NCI-H748 (cell line): ENCODE measurements at regions not wholly inside any gene's neighbourhood (a gene's known extent, or its start where the extent isn't known, plus 50 kb on each side); places are given as distances from the start of the nearest gene placed in this dataset.
"Not testable (repeated sequence)": the region's sequence is repeated elsewhere in the genome, so short reads cannot be mapped to it uniquely, and the experiment has no call there.

Source experiments
- DNase-seq: peaks from one replicate; lab custom pipeline; 2025; ENCODE audit not compliant: unreplicated experiment; lab: John Stamatoyannopoulos, UW

DNA sequence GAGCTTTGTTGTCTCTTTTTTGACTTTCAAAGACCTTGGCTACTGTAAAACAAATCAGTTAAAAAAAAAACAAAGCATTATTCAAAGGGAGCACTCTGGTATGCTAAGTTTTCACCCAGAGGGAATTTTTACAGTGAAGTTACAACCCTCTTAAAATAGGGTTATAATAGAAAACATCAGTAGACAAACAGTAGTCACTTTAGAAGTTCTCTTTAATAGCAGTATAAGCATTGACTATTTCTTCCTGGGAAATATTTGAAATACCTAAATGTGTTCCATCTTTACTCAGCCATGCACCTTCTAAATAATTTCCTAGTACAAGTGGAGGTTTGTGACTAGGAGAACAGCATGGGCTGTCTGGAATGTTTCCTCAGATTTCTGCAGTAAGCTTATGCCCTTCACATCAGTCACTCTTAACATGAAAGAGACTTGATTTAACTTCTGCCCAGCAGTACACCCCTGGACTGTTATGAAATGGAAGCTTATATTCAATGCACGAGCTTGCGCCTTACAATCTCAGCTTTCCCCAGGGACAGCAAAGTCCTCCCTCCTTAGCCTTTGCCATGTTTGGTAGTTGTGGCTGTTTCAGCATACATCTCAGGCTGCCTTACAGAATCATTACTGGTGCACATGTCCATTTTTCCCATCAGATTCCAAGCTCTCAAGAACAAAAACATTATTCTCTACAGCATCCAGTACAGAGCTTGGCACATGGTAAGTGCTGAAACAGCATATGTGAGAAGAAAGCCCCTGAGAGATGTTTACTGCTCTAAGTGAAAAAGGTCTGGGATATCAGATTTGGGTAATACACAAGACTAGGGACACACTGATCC is 191.5 kb downstream of the ZNF608 start:
- DNase-seq = no peak

DNA sequence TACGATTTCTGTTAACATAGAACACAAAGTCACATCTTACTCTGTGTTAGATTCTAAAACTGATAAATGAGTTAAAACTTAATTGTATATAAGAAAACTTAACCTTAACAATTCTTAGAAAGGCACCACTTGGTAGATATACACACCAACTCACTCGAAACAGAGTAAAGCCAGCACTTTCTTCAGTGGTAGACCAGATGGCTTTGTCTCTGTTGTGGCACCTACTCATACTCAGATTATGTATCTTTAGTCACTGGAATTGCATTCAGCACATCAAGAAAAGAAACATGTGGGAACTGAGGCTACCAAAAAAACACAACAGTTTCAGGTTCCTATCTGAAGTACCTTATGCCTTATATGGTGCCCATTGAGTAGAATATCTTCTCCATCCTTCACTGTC is 192.5 kb downstream of the ZNF608 start:
- DNase-seq = no peak

DNA sequence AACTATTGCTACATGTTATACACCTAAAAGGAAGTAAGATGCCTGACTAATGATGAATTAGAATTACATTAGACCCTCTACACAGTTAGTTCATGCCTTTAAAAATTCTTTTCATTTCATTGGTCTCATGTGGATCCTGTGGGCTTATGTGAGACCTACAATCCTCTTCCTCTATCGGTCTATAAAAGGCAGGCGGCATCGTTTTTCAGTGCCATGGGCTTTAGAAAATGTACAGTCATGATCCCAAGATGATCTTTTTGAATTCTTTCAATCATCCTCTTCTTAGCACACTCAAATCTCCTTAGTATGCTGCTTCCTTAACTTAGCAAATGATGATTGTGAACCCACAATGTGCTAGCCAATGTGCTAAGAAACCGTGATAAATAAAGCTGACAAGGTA is 193.9 kb downstream of the ZNF608 start:
- DNase-seq = no peak

DNA sequence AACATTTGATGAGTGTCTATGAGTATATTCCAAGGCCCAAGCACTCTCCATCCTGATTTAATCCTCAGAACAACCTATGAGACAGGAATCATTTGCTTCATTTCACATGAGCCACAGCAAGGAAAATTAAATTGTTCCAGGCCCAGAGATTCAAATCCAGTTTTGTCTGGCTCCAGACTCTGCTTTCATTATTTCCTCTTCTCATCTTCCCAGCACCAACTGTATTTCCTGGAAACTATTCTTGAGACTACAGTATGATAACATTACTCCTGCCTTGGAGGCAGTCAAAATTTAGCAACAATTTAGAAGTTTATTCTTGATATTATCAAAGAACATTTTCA is 194.5 kb downstream of the ZNF608 start:
- no peak for DNase-seq

DNA sequence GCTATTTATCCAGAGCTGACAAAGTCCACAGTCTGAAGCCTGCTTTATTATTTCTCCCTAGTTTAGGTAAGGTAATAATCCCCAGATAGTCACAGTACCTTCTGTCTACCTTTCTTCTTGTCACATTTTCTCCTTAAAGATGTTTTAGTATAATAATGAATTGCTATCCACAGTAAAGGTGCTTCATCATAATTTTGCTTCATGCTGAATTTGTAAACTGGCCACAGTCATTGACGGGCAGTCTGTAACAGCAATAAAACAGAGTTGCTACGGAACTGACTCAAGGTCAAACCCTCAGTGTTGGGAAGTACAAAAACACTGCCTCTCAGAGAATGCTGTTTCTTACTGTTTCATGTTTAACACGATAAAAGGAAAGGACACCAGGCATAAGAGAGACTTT is 195.7 kb downstream of the ZNF608 start:
- no peak for DNase-seq

DNA sequence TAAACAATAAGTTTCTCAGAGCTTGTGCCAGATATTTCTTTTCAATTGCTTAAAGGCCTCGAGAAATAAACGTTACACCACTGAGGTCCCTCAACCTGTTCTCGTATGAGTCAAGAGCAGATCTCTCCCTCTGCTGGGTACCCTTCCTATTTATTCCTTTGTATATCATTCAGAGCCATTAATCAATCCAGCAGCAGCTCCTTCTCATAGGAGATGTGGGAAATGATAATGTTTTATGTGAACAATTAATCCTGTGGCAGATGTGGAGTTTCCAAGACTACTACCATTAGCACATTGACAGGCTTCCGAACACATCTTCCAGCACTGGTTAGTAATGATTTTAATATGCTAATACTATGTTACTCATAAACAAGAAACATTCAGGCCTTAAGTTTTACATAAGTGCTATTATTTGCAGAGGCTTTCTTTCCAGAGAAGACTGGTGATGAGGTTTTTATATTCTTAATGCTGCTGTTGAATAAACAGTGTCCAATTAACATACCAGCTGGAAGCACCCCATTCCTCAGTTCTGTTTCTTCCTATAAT is 196.5 kb downstream of the ZNF608 start:
- DNase-seq = no peak

DNA sequence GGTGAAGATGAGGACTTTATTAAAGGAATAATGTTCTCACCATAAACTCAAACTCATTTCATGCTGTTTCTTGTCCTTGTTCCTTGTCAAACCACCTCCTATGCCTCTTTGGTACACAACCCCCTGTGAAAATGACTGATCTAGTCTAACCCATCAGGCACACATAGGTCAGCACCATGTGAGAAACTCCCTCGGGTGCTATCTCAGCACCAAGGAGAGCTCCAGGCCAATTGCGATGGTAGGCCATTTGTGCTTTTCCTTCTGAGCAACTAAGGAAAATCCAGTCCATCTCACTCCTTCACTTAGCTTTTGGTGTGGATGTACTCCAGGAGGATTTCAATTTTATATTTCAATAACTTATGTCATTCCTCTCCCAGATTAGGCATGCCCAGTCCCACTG is 199.8 kb downstream of the ZNF608 start:
- no peak for DNase-seq

DNA sequence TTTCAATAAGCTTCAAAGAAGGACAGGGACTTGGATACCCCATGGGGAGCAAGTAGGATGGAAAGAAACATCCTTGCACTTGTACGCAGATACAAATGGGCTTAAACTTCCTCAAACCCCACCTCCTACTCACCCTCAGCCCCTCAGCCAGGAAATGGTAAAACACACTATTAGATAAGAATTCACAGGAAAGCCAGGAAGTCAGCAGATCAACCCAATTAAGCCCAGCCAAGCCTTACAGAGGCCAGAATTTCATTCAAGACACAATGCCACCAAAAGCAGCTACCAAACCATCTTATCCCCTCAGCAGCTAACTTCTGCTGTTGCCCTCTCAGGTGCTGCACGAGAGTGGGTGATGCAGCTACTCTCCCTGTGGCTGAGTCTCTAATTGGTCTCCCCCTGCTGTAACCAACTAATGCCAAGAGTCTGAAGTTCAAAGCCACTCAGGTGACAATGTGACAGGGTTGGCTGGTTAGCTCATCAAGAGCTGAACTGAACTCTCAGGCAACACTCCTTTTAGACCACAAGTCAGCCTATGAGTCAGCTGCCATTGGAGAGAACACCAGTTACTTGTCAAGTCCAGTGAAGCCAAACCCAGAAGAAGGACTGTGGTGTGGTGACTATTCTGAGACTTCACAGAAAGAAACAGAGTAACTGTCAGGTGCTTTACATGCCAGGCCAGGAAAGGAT is 201.9 kb downstream of the ZNF608 start:
- DNase-seq = no peak

DNA sequence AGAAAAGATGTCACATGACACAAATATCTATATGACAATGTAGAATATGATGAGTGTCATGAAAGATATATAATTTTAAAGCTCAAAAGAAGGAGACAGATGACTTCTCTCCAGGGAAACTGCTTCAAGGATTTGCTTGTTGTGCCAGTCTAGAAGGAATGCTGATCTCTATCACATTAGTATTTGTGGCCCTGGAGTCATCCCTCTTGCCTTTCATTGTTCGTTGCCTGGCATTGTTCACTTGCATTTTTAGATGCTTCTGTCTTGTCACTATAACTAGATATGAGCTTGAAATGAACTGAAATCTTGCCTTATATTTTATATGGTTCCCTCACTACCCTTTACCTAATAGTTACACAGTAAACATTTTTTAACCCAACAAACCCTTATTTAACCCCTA is 207.5 kb downstream of the ZNF608 start:
- DNase-seq = no peak

DNA sequence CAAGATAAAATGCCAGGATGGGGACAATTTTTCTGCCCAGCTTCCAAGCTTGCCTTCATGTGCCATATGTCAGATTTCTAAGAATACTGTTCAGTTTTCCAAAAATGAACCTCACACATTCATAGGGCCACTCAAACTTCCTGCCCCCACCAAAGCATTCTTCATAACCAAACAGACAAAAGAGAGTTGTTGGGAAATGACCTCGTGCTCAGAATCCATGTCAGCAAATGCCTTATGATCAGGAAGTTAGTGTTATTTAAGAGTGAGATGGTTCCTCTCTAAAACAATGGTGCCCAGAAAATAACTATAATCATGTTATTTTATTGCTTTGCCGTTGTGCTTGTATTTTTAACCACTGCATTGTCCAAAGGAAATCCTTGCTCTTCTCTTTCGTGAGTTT is 208.2 kb downstream of the ZNF608 start:
- DNase-seq = no peak

DNA sequence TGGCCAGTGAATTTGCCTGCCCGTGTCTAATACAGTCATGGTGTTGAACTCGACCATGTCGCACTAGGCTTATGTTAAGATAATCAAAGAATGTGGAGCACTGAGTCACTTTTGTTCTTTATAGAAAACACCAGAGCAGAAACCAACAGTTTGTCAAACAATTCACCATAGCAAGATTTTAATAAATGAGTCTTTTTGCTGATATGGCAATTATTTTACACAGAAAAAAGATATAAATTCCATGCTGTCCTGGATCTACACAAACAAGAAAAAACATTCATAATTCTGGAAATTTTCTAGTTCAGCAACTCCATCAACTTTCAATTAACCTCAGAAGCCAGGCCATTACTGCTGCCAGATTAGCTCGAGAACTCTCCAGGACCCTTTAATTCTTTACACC is 208.9 kb downstream of the ZNF608 start:
- no peak for DNase-seq

DNA sequence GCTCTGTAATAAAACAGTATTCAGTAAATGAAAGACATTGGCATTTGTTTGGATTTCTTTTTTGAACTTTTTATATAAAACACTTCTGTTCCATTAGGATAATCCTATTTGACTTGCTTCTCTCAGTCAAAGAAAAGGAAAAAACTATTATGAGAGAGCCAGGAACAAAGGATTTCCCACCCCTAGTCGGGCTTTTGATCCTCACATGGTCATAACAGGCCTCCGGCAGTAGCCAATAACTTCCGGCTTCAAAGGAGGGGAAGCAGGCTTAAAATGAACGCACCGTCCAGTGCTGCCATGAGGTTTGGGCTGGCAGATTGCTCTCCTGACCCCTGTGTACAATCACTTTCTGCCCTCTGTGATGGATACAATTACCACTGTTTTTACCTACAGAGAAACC is 209.3 kb downstream of the ZNF608 start:
- no peak for DNase-seq

DNA sequence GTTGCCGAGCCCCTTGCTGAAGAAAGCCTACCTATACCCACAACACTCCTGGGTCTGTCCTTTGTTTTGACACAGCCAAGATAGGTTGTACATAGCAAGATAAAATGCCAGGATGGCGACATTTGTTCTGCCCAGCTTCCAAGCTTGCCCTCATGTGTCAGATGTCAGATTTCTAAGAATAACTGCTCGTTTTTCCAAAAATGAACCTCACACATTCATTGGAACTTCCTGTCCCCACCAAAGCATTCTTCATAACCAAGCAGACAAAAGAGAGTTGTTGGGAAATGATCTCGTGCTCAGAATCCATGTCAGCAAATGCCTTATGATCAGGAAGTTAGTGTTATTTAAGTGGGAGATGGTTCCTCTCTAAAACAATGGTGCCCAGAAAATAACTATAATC is 210.1 kb downstream of the ZNF608 start:
- DNase-seq = no peak

DNA sequence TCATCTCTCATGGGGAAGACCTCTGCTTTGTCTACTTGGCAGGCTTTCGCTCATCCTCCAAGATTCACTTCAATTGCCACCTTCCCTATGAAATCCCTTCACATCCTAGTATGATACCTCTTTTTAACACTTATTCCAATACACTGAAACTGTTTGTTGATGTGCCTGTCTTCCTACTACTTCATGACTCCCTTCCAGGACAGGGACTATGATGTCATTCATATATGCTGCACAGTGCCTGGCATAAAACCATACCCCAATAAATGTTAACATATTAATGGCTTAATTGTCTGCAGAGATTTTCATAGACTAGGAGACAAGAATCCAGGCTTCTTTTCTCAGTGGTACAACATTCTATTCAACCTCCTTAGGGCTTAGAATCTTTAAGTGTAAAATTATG is 215.5 kb downstream of the ZNF608 start:
- no peak for DNase-seq

DNA sequence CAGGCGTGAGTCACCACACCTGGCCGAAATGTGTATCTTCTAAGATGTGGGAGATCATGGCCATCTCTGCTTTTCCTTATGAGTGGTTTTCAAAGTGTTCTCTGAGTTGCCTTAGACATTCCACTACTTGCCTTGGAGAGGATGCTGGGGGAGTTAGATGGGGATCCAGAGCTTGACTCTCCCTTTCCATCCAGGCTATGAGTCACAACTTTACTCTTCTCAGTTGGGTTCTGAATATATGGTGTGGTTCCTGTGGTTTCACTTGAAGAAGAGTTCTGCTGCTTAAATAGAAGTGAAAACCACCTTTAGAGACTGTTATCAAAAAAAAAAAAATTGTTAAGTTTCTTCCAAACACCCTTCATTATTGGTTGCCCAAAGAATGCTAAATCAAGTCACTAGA is 217.6 kb downstream of the ZNF608 start:
- no peak for DNase-seq

DNA sequence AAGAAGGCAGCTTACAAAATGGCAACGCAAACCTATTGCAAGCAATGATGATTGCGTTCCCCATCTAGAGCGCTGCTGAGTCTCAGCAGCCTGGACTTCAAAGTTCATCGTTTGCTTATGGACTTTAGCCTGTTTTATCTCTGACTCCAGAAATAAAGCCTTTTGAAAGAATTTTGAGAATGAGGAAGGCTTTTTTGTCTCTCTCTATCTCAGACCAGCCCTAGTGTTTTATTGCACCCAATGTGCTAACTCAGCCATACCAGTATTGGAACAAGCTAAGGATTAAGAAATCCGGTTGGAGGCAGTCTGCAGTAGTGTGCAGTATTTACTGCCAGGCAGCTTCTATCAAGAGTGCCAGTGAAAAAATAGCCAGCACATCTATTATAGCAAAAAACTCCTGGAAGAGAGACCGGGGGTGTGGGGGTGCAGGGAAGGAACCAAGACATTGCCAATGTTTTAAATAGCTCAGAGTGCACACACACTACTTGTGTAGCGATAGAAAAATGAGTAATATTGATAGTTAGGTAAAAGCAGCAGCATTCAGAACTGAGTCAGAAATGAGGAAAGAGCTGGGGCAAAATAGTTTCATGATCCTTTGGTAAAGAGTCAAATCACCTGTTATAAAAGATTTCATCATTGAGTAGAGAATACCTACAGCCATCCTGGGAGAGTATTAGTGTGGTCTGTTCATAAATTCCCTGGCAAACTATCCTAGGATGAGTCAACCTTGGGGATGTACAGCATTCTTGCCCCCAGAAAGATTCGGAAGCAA is 219.0 kb downstream of the ZNF608 start:
- DNase-seq = no peak

DNA sequence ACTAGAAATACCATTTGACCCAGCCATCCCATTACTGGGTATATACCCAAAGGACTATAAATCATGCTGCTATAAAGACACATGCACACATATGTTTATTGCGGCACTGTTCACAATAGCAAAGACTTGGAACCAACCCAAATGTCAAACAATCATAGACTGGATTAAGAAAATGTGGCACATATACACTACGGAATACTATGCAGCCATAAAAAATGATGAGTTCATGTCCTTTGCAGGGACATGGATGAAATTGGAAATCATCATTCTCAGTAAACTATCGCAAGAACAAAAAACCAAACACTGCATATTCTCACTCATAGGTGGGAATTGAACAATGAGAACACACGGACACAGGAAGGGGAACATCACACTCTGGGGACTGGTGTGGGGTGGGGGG is 220.4 kb downstream of the ZNF608 start:
- not testable (repeated sequence) for DNase-seq

DNA sequence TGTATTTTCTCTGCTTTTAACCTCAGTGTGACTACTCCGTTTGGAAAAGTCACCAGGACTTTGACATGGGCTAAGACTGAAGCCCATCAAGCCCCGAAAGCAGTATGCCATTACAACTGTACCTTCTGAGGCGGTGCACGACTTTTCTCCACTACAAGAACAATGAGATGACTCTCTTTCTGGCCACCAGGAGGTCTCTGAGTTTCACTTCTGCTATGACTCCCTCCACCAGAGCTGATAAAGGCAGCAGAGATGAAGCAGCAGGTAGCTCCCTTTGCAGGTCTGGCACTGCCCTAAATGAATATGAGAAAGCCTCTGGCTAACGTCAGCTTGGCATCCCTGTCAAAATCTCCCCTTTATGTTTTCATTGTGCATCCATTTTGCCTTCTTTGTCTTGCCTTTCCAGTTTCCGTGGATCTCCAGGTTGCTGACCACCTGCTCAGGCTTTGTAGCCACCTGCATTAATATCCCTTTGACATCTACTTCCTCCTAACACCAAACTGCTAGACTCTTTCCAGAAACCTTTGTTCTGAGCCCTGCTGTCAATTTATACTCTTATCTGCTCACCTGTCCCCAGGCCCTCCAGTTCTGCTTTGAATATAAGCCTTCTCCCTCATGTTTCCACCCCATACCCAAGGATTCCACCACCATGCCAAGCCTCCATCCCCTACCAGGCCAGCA is 221.7 kb downstream of the ZNF608 start:
- peak; percentile 33 for DNase-seq

DNA sequence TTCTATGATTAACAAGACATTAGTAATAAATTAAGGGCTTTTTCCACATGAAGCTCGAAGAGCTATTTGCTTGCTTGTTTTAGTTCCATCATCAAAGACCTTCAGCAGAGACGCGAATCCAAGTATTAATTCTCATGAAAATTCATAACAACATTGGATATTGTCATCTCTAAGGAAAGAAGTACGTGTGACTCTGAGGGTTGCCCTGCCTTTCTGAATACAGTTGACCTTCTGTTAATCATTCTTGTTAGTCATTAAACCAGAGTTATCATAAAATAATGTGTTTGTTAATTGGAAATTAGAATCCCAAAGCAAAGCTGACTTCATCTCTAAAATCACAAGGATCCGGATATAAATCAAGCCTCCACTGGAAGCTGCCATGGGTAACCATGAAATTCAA is 222.5 kb downstream of the ZNF608 start:
- DNase-seq = no peak

DNA sequence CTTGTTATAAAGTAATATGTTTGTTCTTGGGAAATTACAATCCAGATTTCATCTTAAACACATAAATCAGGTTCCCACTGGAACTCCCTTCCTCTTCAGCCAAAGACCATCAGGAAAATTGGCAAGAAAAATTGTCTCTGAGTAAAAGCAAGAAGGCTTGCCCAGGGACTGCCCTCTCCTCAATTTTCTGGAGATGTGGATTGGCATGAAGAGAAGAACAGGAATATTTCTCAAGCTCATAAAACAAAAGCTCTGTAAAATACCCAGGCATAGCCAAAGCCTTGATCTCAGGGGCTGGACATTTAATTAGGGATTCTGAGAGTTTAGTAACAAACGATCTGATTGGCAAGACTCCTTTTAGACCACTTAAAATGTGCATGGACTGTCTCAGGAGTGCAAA is 223.4 kb downstream of the ZNF608 start:
- no peak for DNase-seq
